Neural progenitor cell (in vitro differentiated cells): ENCODE measurements at regions not wholly inside any gene's neighbourhood (a gene's known extent, or its start where the extent isn't known, plus 50 kb on each side); places are given as distances from the start of the nearest gene placed in this dataset.

Source experiments
- EZH2 ChIP-seq: fragments of 200-600 bp; sonication (generic); IDR thresholded peaks from 2 replicates; pipeline ENCODE4 v1.6.1; 2017; ENCODE audit warnings: antibody characterized with exemption, mild to moderate bottlenecking, moderate library complexity
- EZH2phosphoT487 ChIP-seq: fragments of 200-600 bp; sonication (generic); IDR thresholded peaks from 2 replicates; pipeline ENCODE4 v1.6.1; 2017; ENCODE audit warnings: antibody characterized with exemption
- TF ChIP-seq, protein P1 (sequence below): fragments of 200-600 bp; sonication (generic); IDR thresholded peaks from 2 replicates; pipeline ENCODE4 v1.5.1; 2017; ENCODE audit warnings: antibody characterized with exemption, mild to moderate bottlenecking

- TF ChIP-seq, protein P1, sequence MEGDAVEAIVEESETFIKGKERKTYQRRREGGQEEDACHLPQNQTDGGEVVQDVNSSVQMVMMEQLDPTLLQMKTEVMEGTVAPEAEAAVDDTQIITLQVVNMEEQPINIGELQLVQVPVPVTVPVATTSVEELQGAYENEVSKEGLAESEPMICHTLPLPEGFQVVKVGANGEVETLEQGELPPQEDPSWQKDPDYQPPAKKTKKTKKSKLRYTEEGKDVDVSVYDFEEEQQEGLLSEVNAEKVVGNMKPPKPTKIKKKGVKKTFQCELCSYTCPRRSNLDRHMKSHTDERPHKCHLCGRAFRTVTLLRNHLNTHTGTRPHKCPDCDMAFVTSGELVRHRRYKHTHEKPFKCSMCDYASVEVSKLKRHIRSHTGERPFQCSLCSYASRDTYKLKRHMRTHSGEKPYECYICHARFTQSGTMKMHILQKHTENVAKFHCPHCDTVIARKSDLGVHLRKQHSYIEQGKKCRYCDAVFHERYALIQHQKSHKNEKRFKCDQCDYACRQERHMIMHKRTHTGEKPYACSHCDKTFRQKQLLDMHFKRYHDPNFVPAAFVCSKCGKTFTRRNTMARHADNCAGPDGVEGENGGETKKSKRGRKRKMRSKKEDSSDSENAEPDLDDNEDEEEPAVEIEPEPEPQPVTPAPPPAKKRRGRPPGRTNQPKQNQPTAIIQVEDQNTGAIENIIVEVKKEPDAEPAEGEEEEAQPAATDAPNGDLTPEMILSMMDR: no peak
- TF ChIP-seq EZH2 (no peak), EZH2phosphoT487 (no peak)
Measured at GRCh38 chr1:212532469-212533147, 76.0 kb upstream of the ATF3 start.
